ENCODE measurements at regions not wholly inside any gene's neighbourhood (a gene's known extent, or its start where the extent isn't known, plus 50 kb on each side); places are given as distances from the start of the nearest gene placed in this dataset.

GRCh38 chr2:173783382-173783781 lies 181.8 kb downstream of the SP3 start:
- no peak overlapping the region for H3K27ac ChIP-seq (ENCODE audit: extremely low read length, insufficient read depth, low read length)
- no peak for ATAC-seq
- no peak for FAIRE-seq
- no peak overlapping the region for H3K4me3 ChIP-seq (replicated peaks in 1 of 3; ENCODE audit: insufficient read depth in 1 of 3, low read depth in 2 of 3, low read length in 3 of 3)
- TF ChIP-seq, protein P1, sequence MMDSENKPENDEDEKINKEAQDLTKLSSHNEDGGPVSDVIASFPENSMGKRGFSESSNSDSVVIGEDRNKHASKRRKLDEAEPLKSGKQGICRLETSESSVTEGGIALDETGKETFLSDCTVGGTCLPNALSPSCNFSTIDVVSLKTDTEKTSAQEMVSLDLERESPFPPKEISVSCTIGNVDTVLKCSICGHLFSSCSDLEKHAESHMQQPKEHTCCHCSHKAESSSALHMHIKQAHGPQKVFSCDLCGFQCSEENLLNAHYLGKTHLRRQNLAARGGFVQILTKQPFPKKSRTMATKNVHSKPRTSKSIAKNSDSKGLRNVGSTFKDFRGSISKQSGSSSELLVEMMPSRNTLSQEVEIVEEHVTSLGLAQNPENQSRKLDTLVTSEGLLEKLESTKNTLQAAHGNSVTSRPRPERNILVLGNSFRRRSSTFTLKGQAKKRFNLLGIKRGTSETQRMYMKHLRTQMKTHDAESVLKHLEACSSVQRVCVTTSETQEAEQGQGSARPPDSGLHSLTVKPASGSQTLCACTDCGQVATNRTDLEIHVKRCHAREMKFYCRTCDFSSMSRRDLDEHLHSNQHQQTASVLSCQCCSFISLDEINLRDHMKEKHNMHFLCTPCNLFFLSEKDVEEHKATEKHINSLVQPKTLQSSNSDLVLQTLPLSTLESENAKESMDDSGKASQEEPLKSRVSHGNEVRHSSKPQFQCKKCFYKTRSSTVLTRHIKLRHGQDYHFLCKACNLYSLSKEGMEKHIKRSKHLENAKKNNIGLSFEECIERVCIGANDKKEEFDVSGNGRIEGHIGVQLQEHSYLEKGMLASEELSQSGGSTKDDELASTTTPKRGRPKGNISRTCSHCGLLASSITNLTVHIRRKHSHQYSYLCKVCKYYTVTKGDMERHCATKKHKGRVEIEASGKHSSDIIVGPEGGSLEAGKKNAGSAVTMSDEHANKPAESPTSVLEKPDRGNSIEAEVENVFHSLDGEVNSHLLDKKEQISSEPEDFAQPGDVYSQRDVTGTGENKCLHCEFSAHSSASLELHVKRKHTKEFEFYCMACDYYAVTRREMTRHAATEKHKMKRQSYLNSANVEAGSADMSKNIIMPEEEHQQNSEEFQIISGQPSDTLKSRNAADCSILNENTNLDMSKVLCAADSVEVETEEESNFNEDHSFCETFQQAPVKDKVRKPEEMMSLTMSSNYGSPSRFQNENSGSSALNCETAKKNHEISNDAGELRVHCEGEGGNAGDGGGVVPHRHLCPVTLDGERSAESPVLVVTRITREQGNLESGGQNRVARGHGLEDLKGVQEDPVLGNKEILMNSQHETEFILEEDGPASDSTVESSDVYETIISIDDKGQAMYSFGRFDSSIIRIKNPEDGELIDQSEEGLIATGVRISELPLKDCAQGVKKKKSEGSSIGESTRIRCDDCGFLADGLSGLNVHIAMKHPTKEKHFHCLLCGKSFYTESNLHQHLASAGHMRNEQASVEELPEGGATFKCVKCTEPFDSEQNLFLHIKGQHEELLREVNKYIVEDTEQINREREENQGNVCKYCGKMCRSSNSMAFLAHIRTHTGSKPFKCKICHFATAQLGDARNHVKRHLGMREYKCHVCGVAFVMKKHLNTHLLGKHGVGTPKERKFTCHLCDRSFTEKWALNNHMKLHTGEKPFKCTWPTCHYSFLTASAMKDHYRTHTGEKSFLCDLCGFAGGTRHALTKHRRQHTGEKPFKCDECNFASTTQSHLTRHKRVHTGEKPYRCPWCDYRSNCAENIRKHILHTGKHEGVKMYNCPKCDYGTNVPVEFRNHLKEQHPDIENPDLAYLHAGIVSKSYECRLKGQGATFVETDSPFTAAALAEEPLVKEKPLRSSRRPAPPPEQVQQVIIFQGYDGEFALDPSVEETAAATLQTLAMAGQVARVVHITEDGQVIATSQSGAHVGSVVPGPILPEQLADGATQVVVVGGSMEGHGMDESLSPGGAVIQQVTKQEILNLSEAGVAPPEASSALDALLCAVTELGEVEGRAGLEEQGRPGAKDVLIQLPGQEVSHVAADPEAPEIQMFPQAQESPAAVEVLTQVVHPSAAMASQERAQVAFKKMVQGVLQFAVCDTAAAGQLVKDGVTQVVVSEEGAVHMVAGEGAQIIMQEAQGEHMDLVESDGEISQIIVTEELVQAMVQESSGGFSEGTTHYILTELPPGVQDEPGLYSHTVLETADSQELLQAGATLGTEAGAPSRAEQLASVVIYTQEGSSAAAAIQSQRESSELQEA (CRISPR knock-in tag; IDR thresholded peaks at IDR 0.05; ENCODE audit: not compliant biosample characterization): no peak
- TF ChIP-seq RFXAP (CRISPR knock-in tag; IDR thresholded peaks at IDR 0.05; ENCODE audit: borderline replicate concordance): no peak
- no peak for TF ChIP-seq GPN1 (CRISPR knock-in tag; IDR thresholded peaks at IDR 0.05; ENCODE audit: borderline replicate concordance)
- TF ChIP-seq ZNF280D (CRISPR knock-in tag; IDR thresholded peaks at IDR 0.05): no peak
- no peak for TF ChIP-seq ZNF576 (CRISPR knock-in tag; IDR thresholded peaks at IDR 0.05)
- no peak for TF ChIP-seq MNT (IDR thresholded peaks at IDR 0.05)
- no peak for TF ChIP-seq RELA (CRISPR knock-in tag; IDR thresholded peaks at IDR 0.05)
- no peak for TF ChIP-seq GABPB1 (CRISPR knock-in tag; IDR thresholded peaks at IDR 0.05)
- no peak for TF ChIP-seq AKAP8 (CRISPR knock-in tag; IDR thresholded peaks at IDR 0.05)
- TF ChIP-seq ELF3 (CRISPR knock-in tag; IDR thresholded peaks at IDR 0.05): no peak
- no peak for TF ChIP-seq ZNF713 (CRISPR knock-in tag; IDR thresholded peaks at IDR 0.05)
- no peaks in the 10 kb centered on the region for H3K4me1 ChIP-seq (ENCODE audit: insufficient read depth, low read length)
- DNase-seq (ENCODE audit: low spot score): no peak
- H4K20me1 ChIP-seq (ENCODE audit: insufficient read depth, low read length): no peaks in the 10 kb centered on the region
- intact Hi-C loops (cut with micrococcal nuclease; ENCODE audit: unreplicated experiment) (no loop called here), in situ Hi-C loops (cut with HindIII; ENCODE audit: extremely low pct_ligation_motif_present, low pct_unique_long_range_greater_than_20kb) (no loop called here)
- 3% methylated on average over 4 of the region's 4 CpGs for WGBS (ENCODE audit: low lambda C conversion rate)
- H3K79me2 ChIP-seq (ENCODE audit: insufficient read depth, low read length): no peaks in the 10 kb centered on the region
- H3K4me2 ChIP-seq (ENCODE audit: low read depth, low read length): no peak overlapping the region
- ChIA-PET POLR2A (no interaction called here), CTCF (ENCODE audit: low intra/inter-chr PET ratio, low total read pairs) (no interaction called here)
- peaks cover 0 to 22% of the 10 kb centered on the region in 2 experiments; a peak in 3 of 5 replicates for H3K27me3 ChIP-seq (ENCODE audit: control insufficient read depth in 1 of 2, insufficient read depth in 2 of 2, low read length in 2 of 2)
- no peak overlapping the region for H2AFZ ChIP-seq (ENCODE audit: low read length)
- BruUV-seq (replicated peaks): no TSS peak
- H3K9me3 ChIP-seq (ENCODE audit: low read length): no peaks in the 10 kb centered on the region
- H3K9ac ChIP-seq (ENCODE audit: insufficient read depth, low read depth, low read length): no peak overlapping the region
- no peaks in the 10 kb centered on the region for H3K36me3 ChIP-seq (replicated peaks in 1 of 2; ENCODE audit: control insufficient read depth in 1 of 2, insufficient read depth in 2 of 2, low read length in 2 of 2)

All from HepG2 (cell line).